DOHH2 (cell line): ENCODE measurements at regions not wholly inside any gene's neighbourhood (a gene's known extent, or its start where the extent isn't known, plus 50 kb on each side); places are given as distances from the start of the nearest gene placed in this dataset.

Experiments used
- CTCF ChIP-seq: fragments of 200-600 bp; sonication (generic); IDR thresholded peaks from one replicate; pipeline ENCODE4 v1.5.1; 2014; ENCODE audit warnings: antibody characterized with exemption, mild to moderate bottlenecking, low read depth, low read length; ENCODE audit not compliant: poor library complexity, severe bottlenecking
- EZH2phosphoT487 ChIP-seq: fragments of 200-600 bp; sonication (generic); IDR thresholded peaks from 2 replicates; pipeline ENCODE4 v1.6.1; 2017; ENCODE audit warnings: borderline replicate concordance, mild to moderate bottlenecking, antibody characterized with exemption, low read length, moderate library complexity, mixed read lengths

DNA sequence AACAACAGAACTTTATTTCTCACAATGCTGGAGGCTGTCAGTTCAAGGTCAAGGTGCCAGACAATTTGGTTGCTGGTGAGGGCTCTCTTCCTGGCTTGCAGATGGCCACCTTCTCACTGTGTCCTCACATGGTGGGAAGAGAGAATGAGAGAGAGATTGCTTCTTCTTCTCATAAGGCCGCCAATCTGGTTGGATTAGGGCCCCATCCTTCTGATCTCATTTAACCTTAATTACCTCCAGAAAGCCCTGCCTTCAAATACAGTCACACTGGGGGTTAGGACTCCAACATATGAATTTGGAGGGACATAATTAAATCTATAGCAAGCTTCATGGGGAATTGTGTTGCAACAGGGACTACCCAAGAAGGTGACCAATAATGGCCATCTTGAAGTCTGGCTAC, 110.2 kb downstream of the LHX2 start:
- TF ChIP-seq CTCF (no peak), EZH2phosphoT487 (no peak)
